ENCODE measurements at regions not wholly inside any gene's neighbourhood (a gene's known extent, or its start where the extent isn't known, plus 50 kb on each side); places are given as distances from the start of the nearest gene placed in this dataset.

DNA sequence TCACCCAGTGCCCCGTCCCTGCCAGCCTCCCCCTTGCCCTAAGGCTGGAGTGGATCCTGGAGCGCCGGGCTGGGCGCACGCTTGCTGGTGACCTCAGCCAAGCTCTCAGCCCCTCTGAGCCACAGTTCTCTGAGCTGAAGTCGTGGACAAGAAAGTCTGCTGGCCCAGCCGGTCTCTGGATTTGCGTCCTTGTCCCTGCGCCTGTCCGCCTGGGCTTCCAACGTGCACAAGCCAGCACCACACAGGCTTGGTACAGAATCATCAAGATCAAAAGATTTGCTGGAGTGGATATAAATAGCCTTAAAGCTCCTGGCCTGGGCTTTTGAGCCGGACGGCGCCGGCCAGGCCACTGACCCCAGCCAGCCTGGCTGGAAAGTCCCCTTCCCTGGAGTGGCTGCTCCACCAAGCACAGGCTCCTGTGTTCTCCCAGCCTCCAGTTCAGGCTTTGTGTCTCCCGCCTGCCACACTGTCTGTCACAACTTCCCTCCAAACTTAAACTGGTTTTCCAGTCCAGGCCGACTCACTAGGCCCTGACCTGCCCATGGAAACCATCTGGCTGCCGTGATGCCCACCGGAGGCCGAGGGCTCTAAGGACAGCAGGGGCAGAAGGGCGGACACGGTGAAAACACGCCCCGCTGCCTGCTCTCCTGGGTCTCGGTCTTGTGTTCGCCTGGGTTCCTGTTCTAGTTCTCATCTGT, 156.2 kb downstream of the NUP210 start:
- TF ChIP-seq RCOR1 (IDR thresholded peaks at IDR 0.05; ENCODE audit: insufficient replicate concordance, low read length) (no peak), RAD21 (IDR thresholded peaks at IDR 0.05; ENCODE audit: low read length) (no peak), BHLHE40 (IDR thresholded peaks at IDR 0.05; ENCODE audit: low read depth, low read length) (no peak), NFE2L2 (IDR thresholded peaks at IDR 0.05; ENCODE audit: low read depth, low read length) (no peak), SMC3 (IDR thresholded peaks at IDR 0.05; ENCODE audit: low read depth, low read length) (no peak), POLR2A (IDR thresholded peaks at IDR 0.05; ENCODE audit: low read depth, low read length) (no peak), FOS (IDR thresholded peaks at IDR 0.05; ENCODE audit: low read depth, low read length) (no peak), MAFK (IDR thresholded peaks at IDR 0.05; ENCODE audit: low read depth, low read length) (no peak), CTCF (conservative IDR thresholded peaks at IDR 0.05; ENCODE audit: low read depth, low read length) (no peak), MXI1 (IDR thresholded peaks at IDR 0.05; ENCODE audit: borderline replicate concordance, low read depth, low read length) (no peak)
- Histone ChIP-seq H3K79me1 (ENCODE audit: low read depth in 1 of 2, low read length in 2 of 2) (no peaks in the 10 kb centered on the region), H2BK15ac (ENCODE audit: low read depth, low read length) (no peak overlapping the region), H3K9me3 (ENCODE audit: control insufficient read depth, insufficient read depth, low read length) (0 out of 2 replicates have a peak, but pooled peaks cover 2% of the 10 kb centered on the region), H3K27ac (ENCODE audit: insufficient read depth, low read length) (no peak overlapping the region), H4K20me1 (ENCODE audit: insufficient read depth, low read length) (no peaks in the 10 kb centered on the region), H2AFZ (replicated peaks; ENCODE audit: low read length, poor library complexity) (no peak overlapping the region), H3K27me3 (ENCODE audit: control insufficient read depth, insufficient read depth, low read length) (peaks cover 6% of the 10 kb centered on the region; the same call in 1 of the 2 replicates), H2BK5ac (ENCODE audit: low read depth, low read length, poor library complexity, severe bottlenecking) (no peak overlapping the region), H2AK9ac (replicated peaks; ENCODE audit: low read depth, low read length, poor library complexity) (no peak overlapping the region), H3K9ac (ENCODE audit: low read depth, low read length) (no peak overlapping the region), H3K4me1 (ENCODE audit: control insufficient read depth, insufficient read depth, low read length) (no peaks in the 10 kb centered on the region), H3K18ac (ENCODE audit: low read depth, low read length) (no peak overlapping the region), H3K36me3 (ENCODE audit: control insufficient read depth, insufficient read depth, low read length) (no peaks in the 10 kb centered on the region), H3K4me2 (ENCODE audit: low read depth, low read length) (no peak overlapping the region), H3K9me1 (ENCODE audit: insufficient read depth, low read length) (no peaks in the 10 kb centered on the region), H4K91ac (ENCODE audit: insufficient read depth, low read depth, low read length) (no peak overlapping the region), H3K23ac (ENCODE audit: low read depth, low read length) (no peak overlapping the region), H3K4me3 (ENCODE audit: insufficient read depth, low read depth, low read length) (no peak overlapping the region), H2BK20ac (ENCODE audit: low read depth, low read length) (no peak overlapping the region), H4K8ac (ENCODE audit: low read depth in 2 of 2, low read length in 2 of 2) (no peak overlapping the region), H2BK120ac (ENCODE audit: low read depth, low read length) (no peak overlapping the region), H3K14ac (replicated peaks; ENCODE audit: low read depth, low read length) (no peak overlapping the region), H3K56ac (ENCODE audit: extremely low read depth, insufficient read depth, low read length) (no peak overlapping the region), H3K4ac (ENCODE audit: low read depth, low read length) (no peak overlapping the region), H2AK5ac (ENCODE audit: low read depth, low read length) (no peak overlapping the region), H4K5ac (ENCODE audit: low read depth, low read length) (no peak overlapping the region)
- 59% methylated on average over 9 of the region's 26 CpGs; no CpG with 5 or more reads in 1 of the 2 experiments for WGBS, 2 experiments (ENCODE audit: extremely low coverage in 2 of 2, insufficient read length in 1 of 2)
- ChIA-PET CTCF (no interaction called here), POLR2A (ENCODE audit: unreplicated experiment) (no interaction called here)
- BruUV-seq (replicated peaks), result no TSS peak
- dilution Hi-C loops (cut with HindIII; ENCODE audit: low sequenced_read_pairs, unreplicated experiment), result no loop called here
- intact Hi-C loops (cut with micrococcal nuclease), result no loop called here
- ATAC-seq (ENCODE audit: low read depth) (no peak), DNase-seq (no peak)
- in situ Hi-C loops (cut with MboI; ENCODE audit: low sequenced_read_pairs), result no loop called here
